ENCODE measurements at regions not wholly inside any gene's neighbourhood (a gene's known extent, or its start where the extent isn't known, plus 50 kb on each side); places are given as distances from the start of the nearest gene placed in this dataset.

- TF ChIP-seq CTCF (IDR thresholded peaks at IDR 0.05) (no peak), POLR2A (IDR thresholded peaks at IDR 0.05) (no peak), POLR2AphosphoS5 (IDR thresholded peaks at IDR 0.05) (no peak), EP300 (IDR thresholded peaks at IDR 0.05) (no peak)
Observed at GRCh38 chr2:240289701-240290431, 145.6 kb upstream of the GPC1 start.

Data from suprapubic skin (tissue), 4 donors.